ENCODE measurements at regions not wholly inside any gene's neighbourhood (a gene's known extent, or its start where the extent isn't known, plus 50 kb on each side); places are given as distances from the start of the nearest gene placed in this dataset.
A peak's percentile ranks its signal among the peaks of the same experiment; 100 is the strongest.

GRCh38 chr18:60209042-60209441 is 163.5 kb downstream of the MC4R start:
- TF ChIP-seq CTCF (IDR thresholded peaks at IDR 0.05; ENCODE audit: insufficient read depth, low read depth, low read length, missing control alignments): no peak
- H3K4me3 ChIP-seq (ENCODE audit: low read depth, low read length): no peak overlapping the region

GRCh38 chr18:60202708-60203107 is 169.9 kb downstream of the MC4R start:
- no peak for DNase-seq (ENCODE audit: low read depth)
- no peak for TF ChIP-seq CTCF (IDR thresholded peaks at IDR 0.05; ENCODE audit: insufficient read depth, low read depth, low read length, missing control alignments)
- H3K4me3 ChIP-seq (ENCODE audit: low read depth, low read length): no peak overlapping the region

More at GRCh38 chr18:60209042-60209441, 163.5 kb downstream of the MC4R start:
- no peak for DNase-seq (ENCODE audit: low read depth)

- no peak overlapping the region for H3K4me3 ChIP-seq (ENCODE audit: low read depth, low read length)
- TF ChIP-seq CTCF (IDR thresholded peaks at IDR 0.05; ENCODE audit: insufficient read depth, low read depth, low read length, missing control alignments): no peak
- no peak for DNase-seq (ENCODE audit: low read depth)
These were observed 172.0 kb downstream of the MC4R start for GRCh38 chr18:60200558-60200957.

- no peak overlapping the region for H3K4me3 ChIP-seq (ENCODE audit: low read depth, low read length)
- TF ChIP-seq CTCF (IDR thresholded peaks at IDR 0.05; ENCODE audit: insufficient read depth, low read depth, low read length, missing control alignments): no peak
- no peak for DNase-seq (ENCODE audit: low read depth)
These were observed 173.1 kb downstream of the MC4R start for GRCh38 chr18:60199505-60199904.

- peak; percentile 5 for DNase-seq (ENCODE audit: low read depth)
- no peak for TF ChIP-seq CTCF (IDR thresholded peaks at IDR 0.05; ENCODE audit: insufficient read depth, low read depth, low read length, missing control alignments)
- no peak overlapping the region for H3K4me3 ChIP-seq (ENCODE audit: low read depth, low read length)
These were observed 174.7 kb downstream of the MC4R start for GRCh38 chr18:60197671-60198462.

GRCh38 chr18:60196836-60197606 is 175.6 kb downstream of the MC4R start:
- H3K4me3 ChIP-seq (ENCODE audit: low read depth, low read length): no peak overlapping the region
- TF ChIP-seq CTCF (IDR thresholded peaks at IDR 0.05; ENCODE audit: insufficient read depth, low read depth, low read length, missing control alignments): no peak
- no peak for DNase-seq (ENCODE audit: low read depth)
